Activated CD4-positive, alpha-beta T cell treated with anti-CD3 and anti-CD28 coated beads for 4 hours (primary cell): ENCODE measurements at regions not wholly inside any gene's neighbourhood (a gene's known extent, or its start where the extent isn't known, plus 50 kb on each side); places are given as distances from the start of the nearest gene placed in this dataset.

ENCODE experiments used
- DNase-seq, 2 donors: peaks; one replicate each; pipeline ENCODE4 v3.0.0-alpha.2; 2020

- DNase-seq, result no peak
These were observed 511.3 kb downstream of the TLR4 start for GRCh38 chr9:118215549-118215948.

- DNase-seq, result no peak
These were observed 518.2 kb downstream of the TLR4 start for GRCh38 chr9:118222375-118222774.

GRCh38 chr9:118223111-118223510 is 518.9 kb downstream of the TLR4 start:
- DNase-seq, result no peak

GRCh38 chr9:118230329-118230728 is 526.1 kb downstream of the TLR4 start:
- no peak for DNase-seq

- no peak for DNase-seq
These were observed 532.4 kb downstream of the TLR4 start for GRCh38 chr9:118236625-118237024.

GRCh38 chr9:118238139-118238538 is 533.9 kb downstream of the TLR4 start:
- DNase-seq, result no peak

- DNase-seq, result no peak
These were observed 547.8 kb downstream of the TLR4 start for GRCh38 chr9:118252027-118252426.

- DNase-seq, result no peak
These were observed 558.0 kb downstream of the TLR4 start for GRCh38 chr9:118262191-118262590.

- DNase-seq, result no peak
These were observed 559.7 kb downstream of the TLR4 start for GRCh38 chr9:118263949-118264348.

GRCh38 chr9:118268046-118268445 is 563.8 kb downstream of the TLR4 start:
- DNase-seq, result no peak

GRCh38 chr9:118269623-118270022 is 565.4 kb downstream of the TLR4 start:
- DNase-seq, result no peak

GRCh38 chr9:118271331-118271730 is 567.1 kb downstream of the TLR4 start:
- DNase-seq, result no peak

GRCh38 chr9:118271936-118272335 is 567.7 kb downstream of the TLR4 start:
- no peak for DNase-seq

GRCh38 chr9:118273048-118273447 is 568.8 kb downstream of the TLR4 start:
- DNase-seq, result no peak

GRCh38 chr9:118276784-118277183 is 572.6 kb downstream of the TLR4 start:
- DNase-seq, result no peak

- DNase-seq, result no peak
These were observed 577.6 kb downstream of the TLR4 start for GRCh38 chr9:118281772-118282171.

GRCh38 chr9:118283488-118283887 is 579.3 kb downstream of the TLR4 start:
- DNase-seq, result no peak

- no peak for DNase-seq
These were observed 585.9 kb downstream of the TLR4 start for GRCh38 chr9:118290116-118290515.

- DNase-seq, result no peak
These were observed 591.2 kb downstream of the TLR4 start for GRCh38 chr9:118295413-118295812.

- DNase-seq, result no peak
These were observed 598.5 kb downstream of the TLR4 start for GRCh38 chr9:118302721-118303120.

GRCh38 chr9:118303216-118303615 is 599.0 kb downstream of the TLR4 start:
- no peak for DNase-seq

GRCh38 chr9:118305331-118305730 is 601.1 kb downstream of the TLR4 start:
- DNase-seq, result no peak

- DNase-seq, result no peak
These were observed 602.6 kb downstream of the TLR4 start for GRCh38 chr9:118306801-118307200.

GRCh38 chr9:118313965-118314364 is 609.8 kb downstream of the TLR4 start:
- no peak for DNase-seq

- DNase-seq, result no peak
These were observed 612.7 kb downstream of the TLR4 start for GRCh38 chr9:118316831-118317343.
